Fibroblast of lung (primary cell): ENCODE measurements at regions not wholly inside any gene's neighbourhood (a gene's known extent, or its start where the extent isn't known, plus 50 kb on each side); places are given as distances from the start of the nearest gene placed in this dataset.

Experiments
- DNase-seq, 2 donors: peaks; one replicate each; pipeline versions ENCODE4 v3.0.0 to v3.0.0-alpha.2; 2010; ENCODE audit warnings: low read depth in 2 of 2
- H2AFZ ChIP-seq: 2 replicates; pipeline ENCODE4 v1.5.1; 2012; ENCODE audit warnings: low read length, control low read depth, inconsistent platforms
- H3K27ac ChIP-seq: 2 replicates; pipeline ENCODE4 v1.5.1; 2011; ENCODE audit warnings: low read length, control low read depth; ENCODE audit not compliant: insufficient read depth
- H3K27me3 ChIP-seq: 2 replicates; pipeline ENCODE4 v1.5.1; 2011; ENCODE audit warnings: mild to moderate bottlenecking, low read length; ENCODE audit not compliant: control insufficient read depth, insufficient read depth
- H3K36me3 ChIP-seq: 2 replicates; pipeline ENCODE4 v1.5.1; 2011; ENCODE audit warnings: low read length; ENCODE audit not compliant: control insufficient read depth, insufficient read depth
- H3K4me1 ChIP-seq: 2 replicates; pipeline ENCODE4 v1.5.1; 2011; ENCODE audit warnings: low read length; ENCODE audit not compliant: control insufficient read depth, insufficient read depth; ENCODE audit errors: extremely low read depth
- H3K4me2 ChIP-seq: 2 replicates; pipeline ENCODE4 v1.5.1; 2011; ENCODE audit warnings: low read length, control low read depth; ENCODE audit not compliant: insufficient read depth; ENCODE audit errors: extremely low read depth
- H3K4me3 ChIP-seq, 4 experiments: fragments of 200-600 bp in 1 of 4; sonication (generic) in 1 of 4; replicated peaks in 1 of 4; 2 replicates each; pipeline ENCODE4 v1.5.1; 2011 to 2016; ENCODE audit warnings: low read length in 4 of 4, low read depth in 3 of 4, mild to moderate bottlenecking in 3 of 4, control low read depth in 2 of 4, inconsistent platforms in 1 of 4, mixed read lengths in 1 of 4; ENCODE audit not compliant: insufficient read depth in 1 of 4; ENCODE audit errors: control extremely low read depth in 1 of 4
- H3K79me2 ChIP-seq: 2 replicates; pipeline ENCODE4 v1.5.1; 2012; ENCODE audit warnings: mild to moderate bottlenecking, low read length, inconsistent platforms; ENCODE audit not compliant: control insufficient read depth, insufficient read depth
- H3K9ac ChIP-seq: 2 replicates; pipeline ENCODE4 v1.5.1; 2011; ENCODE audit warnings: mild to moderate bottlenecking, low read length, control low read depth; ENCODE audit not compliant: insufficient read depth
- H3K9me3 ChIP-seq: 2 replicates; pipeline ENCODE4 v1.5.1; 2012; ENCODE audit warnings: low read depth, low read length; ENCODE audit not compliant: control insufficient read depth, insufficient read depth
- H4K20me1 ChIP-seq: 2 replicates; pipeline ENCODE4 v1.5.1; 2011; ENCODE audit warnings: low read length; ENCODE audit not compliant: control insufficient read depth, insufficient read depth; ENCODE audit errors: extremely low read depth
- CTCF ChIP-seq, 2 donors: IDR thresholded peaks in 1 of 2; conservative IDR thresholded peaks in 1 of 2; 1 replicate in 1 of 2; 2 replicates in 1 of 2; pipeline ENCODE4 v1.5.1; 2011 to 2012; ENCODE audit warnings: low read length in 2 of 2, control low read depth in 1 of 2, inconsistent platforms in 1 of 2, low read depth in 1 of 2, mild to moderate bottlenecking in 1 of 2
- EZH2 ChIP-seq: IDR thresholded peaks from 2 replicates; pipeline ENCODE4 v1.5.1; 2012; ENCODE audit warnings: low read length, control low read depth, mild to moderate bottlenecking; ENCODE audit errors: missing control alignments

- Histone ChIP-seq H3K9ac (no peak overlapping the region), H3K4me2 (no peak overlapping the region), H3K9me3 (no peaks in the 10 kb centered on the region), H3K4me3 (no peak overlapping the region), H3K27ac (no peak overlapping the region), H3K79me2 (no peaks in the 10 kb centered on the region), H3K4me1 (no peaks in the 10 kb centered on the region), H2AFZ (no peak overlapping the region), H4K20me1 (no peaks in the 10 kb centered on the region), H3K27me3 (no peaks in the 10 kb centered on the region), H3K36me3 (no peaks in the 10 kb centered on the region)
- no peak for DNase-seq
- TF ChIP-seq EZH2 (no peak), CTCF (conservative IDR thresholded peaks at IDR 0.05 in 1 of 2, IDR thresholded peaks at IDR 0.05 in 1 of 2; ENCODE audit: low read depth in 1 of 2, low read length in 2 of 2) (no peak)
These were observed 475.1 kb downstream of the BRD1 start for GRCh38 chr22:49352361-49353169.

- no peaks in the 10 kb centered on the region for H3K79me2 ChIP-seq
- H3K4me3 ChIP-seq, result no peak overlapping the region
- TF ChIP-seq CTCF (conservative IDR thresholded peaks at IDR 0.05 in 1 of 2, IDR thresholded peaks at IDR 0.05 in 1 of 2; ENCODE audit: low read depth in 1 of 2, low read length in 2 of 2) (no peak), EZH2 (no peak)
- no peak overlapping the region for H3K27ac ChIP-seq
- H3K4me2 ChIP-seq, result no peak overlapping the region
- no peak overlapping the region for H3K9ac ChIP-seq
- no peaks in the 10 kb centered on the region for H3K27me3 ChIP-seq
- no peaks in the 10 kb centered on the region for H4K20me1 ChIP-seq
- H2AFZ ChIP-seq, result no peak overlapping the region
- no peaks in the 10 kb centered on the region for H3K4me1 ChIP-seq
- DNase-seq, result no peak
- H3K9me3 ChIP-seq, result no peaks in the 10 kb centered on the region
- H3K36me3 ChIP-seq, result no peaks in the 10 kb centered on the region
These were observed 475.9 kb downstream of the BRD1 start for GRCh38 chr22:49351761-49352227.

GRCh38 chr22:49350441-49351121 is 477.1 kb downstream of the BRD1 start:
- Histone ChIP-seq H4K20me1 (no peaks in the 10 kb centered on the region), H2AFZ (no peak overlapping the region), H3K79me2 (no peaks in the 10 kb centered on the region), H3K9ac (no peak overlapping the region), H3K27ac (no peak overlapping the region), H3K4me2 (no peak overlapping the region), H3K36me3 (no peaks in the 10 kb centered on the region), H3K4me3 (no peak overlapping the region), H3K4me1 (no peaks in the 10 kb centered on the region), H3K27me3 (no peaks in the 10 kb centered on the region), H3K9me3 (no peaks in the 10 kb centered on the region)
- no peak for DNase-seq
- TF ChIP-seq EZH2 (no peak), CTCF (conservative IDR thresholded peaks at IDR 0.05 in 1 of 2, IDR thresholded peaks at IDR 0.05 in 1 of 2; ENCODE audit: low read depth in 1 of 2, low read length in 2 of 2) (no peak)
